GM23338 (cell line): ENCODE measurements at regions not wholly inside any gene's neighbourhood (a gene's known extent, or its start where the extent isn't known, plus 50 kb on each side); places are given as distances from the start of the nearest gene placed in this dataset.

Experiments
- ATAC-seq: fragments of 200-7000 bp; cut with Tn5 transposase; 3 replicates; pipeline ENCODE4 v1.9.1; 2020
- DNase-seq: peaks from one replicate; pipeline ENCODE4 v3.0.0-alpha.2; 2015; ENCODE audit warnings: low spot score
- H2AFZ ChIP-seq: fragments of 200-600 bp; sonication (generic); 2 replicates; pipeline ENCODE4 v1.8.0; 2016; ENCODE audit warnings: antibody characterized with exemption, mild to moderate bottlenecking, moderate library complexity
- H3F3A ChIP-seq: fragments of 200-600 bp; sonication (generic); replicated peaks from 2 replicates; pipeline ENCODE4 v1.8.0; 2017; ENCODE audit warnings: antibody characterized with exemption, mixed run types, low read depth
- H3K27ac ChIP-seq: fragments of 200-600 bp; sonication (generic); 2 replicates; pipeline ENCODE4 v1.6.1; 2016; ENCODE audit warnings: low read depth
- H3K27me3 ChIP-seq: fragments of 200-600 bp; sonication (generic); 2 replicates; pipeline ENCODE4 v1.8.0; 2016; ENCODE audit warnings: mild to moderate bottlenecking, mixed run types, moderate library complexity; ENCODE audit not compliant: insufficient read depth
- H3K36me3 ChIP-seq: fragments of 200-600 bp; sonication (generic); 2 replicates; pipeline ENCODE4 v1.8.0; 2016; ENCODE audit warnings: mild to moderate bottlenecking; ENCODE audit not compliant: insufficient read depth
- H3K4me1 ChIP-seq: fragments of 200-600 bp; sonication (generic); 2 replicates; pipeline ENCODE4 v1.8.0; 2016; ENCODE audit warnings: mild to moderate bottlenecking, moderate library complexity; ENCODE audit not compliant: insufficient read depth
- H3K4me2 ChIP-seq: fragments of 200-600 bp; sonication (generic); 2 replicates; pipeline ENCODE4 v1.7.1; 2017; ENCODE audit warnings: mixed run types
- H3K4me3 ChIP-seq: fragments of 200-600 bp; sonication (generic); 2 replicates; pipeline ENCODE4 v1.6.1; 2016; ENCODE audit warnings: mixed run types
- H3K79me2 ChIP-seq: fragments of 200-600 bp; sonication (generic); replicated peaks from 2 replicates; pipeline ENCODE4 v1.8.0; 2017; ENCODE audit warnings: mild to moderate bottlenecking; ENCODE audit not compliant: insufficient read depth
- H3K9me2 ChIP-seq: fragments of 200-600 bp; sonication (generic); 2 replicates; pipeline ENCODE4 v1.8.0; 2017; ENCODE audit not compliant: insufficient read depth
- H4K20me1 ChIP-seq: fragments of 200-600 bp; sonication (generic); replicated peaks from 2 replicates; pipeline ENCODE4 v1.8.0; 2017; ENCODE audit warnings: mild to moderate bottlenecking; ENCODE audit not compliant: insufficient read depth
- H3K27ac Mint-ChIP-seq: 2 replicates; pipeline ENCODE4 v1.8.0; 2020; ENCODE audit warnings: inconsistent platforms, mild to moderate bottlenecking, moderate library complexity, mixed read lengths
- H3K27me3 Mint-ChIP-seq: 3 replicates; pipeline ENCODE4 v1.8.0; 2022; ENCODE audit warnings: low read depth, mild to moderate bottlenecking, moderate library complexity, mixed read lengths, inconsistent platforms; ENCODE audit not compliant: insufficient read depth, poor library complexity
- H3K36me3 Mint-ChIP-seq: 3 replicates; pipeline ENCODE4 v1.8.0; 2021; ENCODE audit warnings: low read depth, mild to moderate bottlenecking, inconsistent platforms, moderate library complexity, mixed read lengths
- H3K4me1 Mint-ChIP-seq: 3 replicates; pipeline ENCODE4 v1.8.0; 2020; ENCODE audit warnings: mild to moderate bottlenecking, inconsistent platforms, mixed read lengths
- H3K4me3 Mint-ChIP-seq: 3 replicates; pipeline ENCODE4 v1.8.0; 2021; ENCODE audit warnings: moderate library complexity, mild to moderate bottlenecking, inconsistent platforms, mixed read lengths
- H3K9me3 Mint-ChIP-seq: 3 replicates; pipeline ENCODE4 v1.8.0; 2020; ENCODE audit warnings: moderate library complexity, mild to moderate bottlenecking, inconsistent platforms, mixed read lengths
- CREB1 ChIP-seq: fragments of 250-450 bp; sonication (Bioruptor Pico); IDR thresholded peaks from 2 replicates; pipeline ENCODE4 v1.5.0; 2020; ENCODE audit warnings: low read depth, mild to moderate bottlenecking, moderate library complexity
- CTCF ChIP-seq, 2 experiments: fragments of 200-600 bp in 1 of 2; sonication (generic) in 1 of 2; conservative IDR thresholded peaks; 2 replicates each; pipeline versions ENCODE4 v1.5.1 to v1.6.1; 2016 to 2017; ENCODE audit warnings: antibody characterized with exemption in 2 of 2, low read depth in 2 of 2, mild to moderate bottlenecking in 2 of 2, moderate library complexity in 1 of 2
- EZH2 ChIP-seq: fragments of 200-600 bp; sonication (generic); IDR thresholded peaks from one replicate; pipeline ENCODE4 v1.8.0; 2017; ENCODE audit warnings: antibody characterized with exemption, mild to moderate bottlenecking, low read depth; ENCODE audit not compliant: unreplicated experiment
- EZH2phosphoT487 ChIP-seq: fragments of 200-600 bp; sonication (generic); IDR thresholded peaks from one replicate; pipeline ENCODE4 v1.8.1; 2018; ENCODE audit warnings: antibody characterized with exemption; ENCODE audit not compliant: unreplicated experiment
- JUNB ChIP-seq: IDR thresholded peaks from one replicate; pipeline ENCODE4 v1.6.1; 2016; ENCODE audit warnings: antibody characterized with exemption; ENCODE audit not compliant: unreplicated experiment
- NANOG ChIP-seq: IDR thresholded peaks from 2 replicates; pipeline ENCODE4 v1.6.1; 2016; ENCODE audit warnings: antibody characterized with exemption, borderline replicate concordance
- POLR2AphosphoS5 ChIP-seq: IDR thresholded peaks from 2 replicates; pipeline ENCODE4 v1.6.1; 2016; ENCODE audit warnings: antibody characterized with exemption, low read depth
- REST ChIP-seq: IDR thresholded peaks from one replicate; pipeline ENCODE4 v1.6.1; 2018; ENCODE audit warnings: antibody characterized with exemption; ENCODE audit not compliant: unreplicated experiment
- STAT1 ChIP-seq: IDR thresholded peaks from one replicate; pipeline ENCODE4 v1.6.1; 2016; ENCODE audit warnings: antibody characterized with exemption; ENCODE audit not compliant: unreplicated experiment
- ZNF114 ChIP-seq: fragments of 250-450 bp; sonication (Bioruptor Pico); IDR thresholded peaks from 2 replicates; pipeline ENCODE4 v1.5.0; 2020; ENCODE audit warnings: mild to moderate bottlenecking, moderate library complexity
- ZNF331 ChIP-seq: fragments of 250-450 bp; sonication (Bioruptor Pico); IDR thresholded peaks from 2 replicates; pipeline ENCODE4 v1.5.0; 2020; ENCODE audit warnings: low read depth, mild to moderate bottlenecking, moderate library complexity
- ZNF462 ChIP-seq: fragments of 250-450 bp; sonication (Bioruptor Pico); IDR thresholded peaks from 2 replicates; pipeline ENCODE4 v1.5.0; 2020; ENCODE audit warnings: mild to moderate bottlenecking, moderate library complexity
- TF ChIP-seq, protein P1 (sequence below): IDR thresholded peaks from 2 replicates; pipeline ENCODE4 v1.6.1; 2016; ENCODE audit warnings: antibody characterized with exemption

- H3K9me3 Mint-ChIP-seq, result no peaks in the 10 kb centered on the region
- Histone ChIP-seq H3K27ac (no peak overlapping the region), H3K4me1 (peaks cover 8% of the 10 kb centered on the region; the same call in 1 of the 2 replicates), H3K4me2 (no peak overlapping the region), H3K79me2 (no peaks in the 10 kb centered on the region), H4K20me1 (no peaks in the 10 kb centered on the region), H3K4me3 (no peak overlapping the region), H3K27me3 (no peaks in the 10 kb centered on the region), H2AFZ (no peak overlapping the region), H3F3A (no peaks in the 10 kb centered on the region), H3K36me3 (no peaks in the 10 kb centered on the region), H3K9me2 (no peaks in the 10 kb centered on the region)
- TF ChIP-seq, protein P1, sequence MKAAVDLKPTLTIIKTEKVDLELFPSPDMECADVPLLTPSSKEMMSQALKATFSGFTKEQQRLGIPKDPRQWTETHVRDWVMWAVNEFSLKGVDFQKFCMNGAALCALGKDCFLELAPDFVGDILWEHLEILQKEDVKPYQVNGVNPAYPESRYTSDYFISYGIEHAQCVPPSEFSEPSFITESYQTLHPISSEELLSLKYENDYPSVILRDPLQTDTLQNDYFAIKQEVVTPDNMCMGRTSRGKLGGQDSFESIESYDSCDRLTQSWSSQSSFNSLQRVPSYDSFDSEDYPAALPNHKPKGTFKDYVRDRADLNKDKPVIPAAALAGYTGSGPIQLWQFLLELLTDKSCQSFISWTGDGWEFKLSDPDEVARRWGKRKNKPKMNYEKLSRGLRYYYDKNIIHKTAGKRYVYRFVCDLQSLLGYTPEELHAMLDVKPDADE, result no peak
- TF ChIP-seq CTCF (conservative IDR thresholded peaks at IDR 0.05; ENCODE audit: low read depth in 2 of 2), result no peak
- TF ChIP-seq ZNF331 (CRISPR knock-in tag), result no peak
- no peak for TF ChIP-seq CREB1 (CRISPR knock-in tag)
- no peak for TF ChIP-seq ZNF462 (CRISPR knock-in tag)
- TF ChIP-seq EZH2phosphoT487, result no peak
- TF ChIP-seq POLR2AphosphoS5, result no peak
- no peak for TF ChIP-seq STAT1
- TF ChIP-seq REST, result no peak
- TF ChIP-seq ZNF114 (CRISPR knock-in tag), result no peak
- no peak for TF ChIP-seq EZH2
- no peak for TF ChIP-seq JUNB
- TF ChIP-seq NANOG, result no peak
- ATAC-seq (no peak), DNase-seq (no peak)
- no peaks in the 10 kb centered on the region for H3K27me3 Mint-ChIP-seq
- peaks cover 6% of the 10 kb centered on the region; the same call in 2 of the 3 replicates for H3K4me1 Mint-ChIP-seq
- H3K36me3 Mint-ChIP-seq, result no peaks in the 10 kb centered on the region
- no peak overlapping the region for H3K4me3 Mint-ChIP-seq
- no peak overlapping the region for H3K27ac Mint-ChIP-seq
These were observed 400.2 kb upstream of the RORA start for GRCh38 chr15:61629269-61629668.
